Activated CD4-positive, alpha-beta T cell treated with anti-CD3 and anti-CD28 coated beads, Interleukin-2, amount 50 U/mL, for 1 hour (primary cell): ENCODE measurements at regions not wholly inside any gene's neighbourhood (a gene's known extent, or its start where the extent isn't known, plus 50 kb on each side); places are given as distances from the start of the nearest gene placed in this dataset.

Experiments used
- DNase-seq: peaks from one replicate; pipeline ENCODE4 v3.0.0-alpha.2; 2020

DNA sequence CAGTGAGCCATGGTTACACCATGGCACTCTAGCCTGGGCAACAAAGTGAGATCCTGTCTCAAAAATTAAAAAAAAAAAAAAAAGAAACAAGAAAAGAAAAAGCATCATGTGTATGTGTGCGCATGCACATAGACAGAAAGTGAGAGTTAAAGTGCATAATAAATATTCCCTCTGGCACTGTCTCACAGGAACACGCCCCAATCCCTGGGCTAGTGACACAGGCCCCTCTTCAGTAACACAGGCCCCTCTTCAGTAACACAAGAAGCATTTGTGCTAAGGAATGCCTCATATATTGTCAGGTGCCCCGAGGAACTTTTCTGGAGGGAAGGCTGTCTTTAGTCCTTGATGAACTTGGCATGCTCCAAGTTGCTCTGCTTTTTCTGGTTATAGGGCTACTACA, 57.5 kb downstream of the RPL27A start:
- no peak for DNase-seq

DNA sequence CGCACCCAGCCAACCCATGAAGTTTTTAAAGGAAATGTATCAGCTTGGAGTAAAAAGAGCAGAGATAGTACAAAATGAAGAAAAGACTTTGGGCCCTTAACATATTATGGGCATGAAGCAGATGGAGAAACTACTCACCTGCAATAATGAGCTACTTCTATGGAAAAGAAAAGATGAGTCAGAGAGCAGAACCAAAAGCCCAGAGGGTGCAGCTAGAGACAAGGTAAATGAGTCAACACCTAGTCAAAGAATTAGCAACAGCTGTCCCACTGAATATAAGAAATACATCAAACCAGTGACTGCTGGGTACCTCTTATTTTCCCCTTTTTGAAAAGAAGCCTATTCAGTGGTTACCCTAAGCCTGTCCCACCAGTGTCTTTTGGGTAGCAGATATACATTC, 61.8 kb downstream of the RPL27A start:
- no peak for DNase-seq

DNA sequence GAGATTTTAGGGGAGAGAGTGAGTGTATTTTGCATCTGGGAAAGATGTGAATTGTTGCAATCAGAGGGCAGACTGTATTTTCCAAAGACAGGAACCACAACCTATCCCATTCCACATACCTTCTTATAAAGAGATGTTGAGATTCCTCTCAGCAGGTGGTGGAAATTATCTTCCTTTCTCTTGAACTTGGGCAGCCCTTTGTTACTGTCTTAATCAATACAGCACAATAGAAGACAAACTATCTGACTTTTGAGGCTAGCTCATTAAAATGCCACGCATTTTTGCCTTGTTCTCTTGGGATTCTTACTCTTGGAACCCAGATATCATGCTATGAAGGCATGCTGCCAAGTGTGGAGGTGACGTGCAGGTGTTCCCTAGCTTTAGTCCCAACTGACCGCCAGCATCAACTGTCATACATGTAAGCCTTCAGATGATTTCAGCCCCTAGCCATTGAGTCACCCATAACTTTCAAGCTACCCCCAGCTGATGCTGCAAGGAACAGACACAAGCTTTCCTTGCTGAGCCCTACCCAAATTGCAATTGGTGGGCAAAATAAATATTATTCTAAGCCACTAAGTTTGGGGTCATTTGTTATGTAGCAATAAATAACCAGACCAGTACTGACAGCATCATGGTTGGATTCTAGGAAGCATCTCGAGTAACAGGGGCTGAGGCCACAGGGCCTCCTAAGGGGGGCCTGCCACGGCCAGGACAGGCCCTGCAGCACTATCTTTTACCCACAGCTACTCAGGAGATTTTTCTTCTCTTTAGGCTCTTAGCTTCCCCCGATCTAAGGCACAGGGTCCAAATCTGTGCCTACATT, 63.0 kb downstream of the RPL27A start:
- DNase-seq: no peak

DNA sequence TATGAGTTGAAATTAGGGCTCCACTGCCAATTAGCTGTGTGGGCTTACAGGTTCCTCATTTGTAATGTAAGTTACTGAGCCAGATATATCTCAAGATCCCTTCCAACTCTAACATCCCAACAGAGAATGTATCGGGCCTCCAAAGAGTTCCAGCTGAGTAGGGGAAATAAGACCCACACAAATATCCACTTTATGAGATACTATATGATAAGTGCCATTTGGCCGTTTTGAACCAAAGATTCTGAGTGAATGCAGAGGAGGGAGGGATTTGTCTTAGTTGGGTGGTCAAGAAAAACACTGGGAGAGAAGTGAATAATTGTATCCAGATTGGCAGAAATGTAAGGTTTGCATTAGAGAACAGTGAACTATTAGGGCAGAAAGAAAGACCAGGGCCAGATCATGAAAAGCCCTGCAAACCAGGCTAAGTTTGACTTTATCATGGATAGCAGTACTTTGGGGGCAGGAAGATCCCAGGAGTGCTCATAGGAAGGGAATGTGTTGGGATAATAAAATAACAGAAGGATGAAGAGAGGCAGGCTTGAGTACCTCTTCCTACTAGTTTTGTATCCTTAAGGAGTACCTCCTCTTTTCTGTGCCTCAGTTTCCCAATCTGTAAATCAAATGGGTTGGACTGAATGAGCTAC, 63.9 kb downstream of the RPL27A start:
- no peak for DNase-seq

DNA sequence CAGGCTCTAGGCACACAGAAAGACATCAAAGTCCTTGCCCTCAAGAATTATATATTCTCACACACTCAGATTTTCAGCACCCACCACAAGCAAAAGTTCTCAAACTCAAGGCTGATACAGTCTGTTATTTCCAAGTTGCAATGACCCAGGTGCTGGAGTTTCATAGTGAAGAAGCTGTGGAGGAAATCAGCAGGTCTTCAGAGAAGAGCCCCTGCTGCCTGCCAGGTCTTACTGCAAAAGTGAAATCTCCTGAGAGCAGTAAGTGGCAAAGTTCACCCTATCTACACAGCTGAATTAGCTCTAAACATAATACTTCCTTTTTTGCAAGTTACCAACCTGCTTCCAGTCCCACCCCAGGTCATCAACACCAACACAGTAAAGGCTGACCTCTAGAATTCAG, 64.6 kb downstream of the RPL27A start:
- no peak for DNase-seq

DNA sequence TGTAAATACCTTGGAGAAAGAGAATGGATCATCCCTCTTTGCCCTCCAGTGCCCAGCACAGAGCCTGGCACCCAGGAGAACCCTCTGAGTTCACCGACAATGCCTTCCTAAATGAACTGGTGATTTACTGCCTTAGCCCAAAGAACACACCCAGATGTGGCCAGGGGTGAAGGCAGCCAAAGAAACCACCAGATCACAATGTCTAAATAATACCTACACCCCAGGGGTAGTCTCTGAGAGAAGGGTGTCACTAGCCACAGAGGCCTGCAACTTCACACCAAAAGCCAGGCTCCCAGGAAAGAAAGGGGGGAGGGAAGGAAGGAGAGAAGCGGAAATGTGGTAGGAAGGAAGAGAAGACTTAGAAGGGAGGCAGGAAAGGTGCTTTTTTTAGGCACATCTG, 65.7 kb downstream of the RPL27A start:
- no peak for DNase-seq

DNA sequence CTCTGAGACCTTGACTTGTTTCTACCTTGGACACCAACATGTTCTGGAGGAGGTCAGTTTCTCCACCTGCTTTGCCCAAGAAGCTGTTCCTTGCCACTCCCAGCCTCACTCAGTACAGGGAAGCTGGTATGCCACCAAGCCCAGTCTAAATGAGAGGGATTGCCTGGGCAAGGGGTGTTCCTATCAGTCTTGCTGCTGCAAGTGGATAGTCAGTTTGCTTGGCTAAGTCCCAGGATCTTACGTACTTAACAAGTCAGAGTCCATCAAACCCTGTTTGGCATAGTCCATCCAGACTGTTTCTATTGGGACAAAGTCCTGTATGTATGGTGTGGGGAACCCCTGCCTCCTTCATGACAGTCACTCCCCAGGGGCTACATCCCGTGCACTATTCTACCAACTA, 66.6 kb downstream of the RPL27A start:
- no peak for DNase-seq

DNA sequence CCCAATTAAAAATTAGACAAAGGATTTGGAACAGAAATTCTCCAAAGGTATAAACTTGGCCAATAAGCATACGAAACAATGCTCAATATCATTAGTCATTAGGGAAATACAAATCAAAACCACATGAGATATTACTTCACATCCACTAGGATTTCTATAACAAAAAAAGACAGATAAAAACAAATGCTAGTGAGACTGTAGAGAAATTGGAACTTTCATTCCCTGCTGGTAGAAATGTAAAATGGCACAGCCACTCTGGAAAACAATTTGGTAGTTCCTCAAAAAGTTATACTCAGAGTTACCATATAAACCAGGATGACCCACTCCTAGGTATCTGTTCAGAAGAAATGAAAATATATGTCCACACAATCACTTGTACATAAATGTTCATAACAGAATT, 71.6 kb downstream of the RPL27A start:
- no peak for DNase-seq

DNA sequence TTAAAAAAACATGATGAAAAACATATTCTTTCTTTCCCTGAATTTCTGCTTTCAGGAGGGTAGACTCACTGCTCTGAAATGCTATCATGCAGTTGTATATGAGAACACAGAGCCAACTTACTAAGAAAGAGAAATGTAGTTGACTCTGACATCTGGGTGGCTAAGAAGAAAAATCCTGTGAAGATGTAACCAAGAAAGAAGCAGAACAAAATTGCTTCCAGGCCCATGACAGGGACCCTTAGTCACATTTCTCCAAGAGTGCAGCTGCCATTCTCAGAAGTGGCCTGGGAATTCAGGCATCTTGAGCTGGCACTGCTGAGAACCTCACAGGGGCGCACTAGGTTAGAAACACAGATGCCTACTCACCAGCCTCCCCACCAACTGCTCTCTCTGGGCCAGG, 73.6 kb downstream of the RPL27A start:
- no peak for DNase-seq

DNA sequence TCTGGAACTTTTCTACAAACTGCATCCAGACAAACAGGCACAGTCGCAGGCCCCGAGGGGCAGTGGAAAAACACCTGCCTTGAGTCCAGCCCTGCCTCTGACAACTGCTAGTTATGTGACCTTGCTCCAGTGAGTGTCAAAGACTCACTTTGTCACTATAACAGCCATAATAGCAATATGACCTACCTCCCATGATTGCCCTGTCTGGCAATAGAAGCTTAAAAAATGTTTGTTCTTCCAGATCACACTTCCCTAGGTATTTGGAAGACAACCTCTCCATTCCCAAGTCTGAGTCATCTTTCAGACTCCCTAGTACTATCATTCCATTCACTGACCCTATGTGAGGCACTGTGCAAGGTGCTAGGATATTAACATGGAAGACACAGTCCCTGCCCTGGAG, 74.5 kb downstream of the RPL27A start:
- no peak for DNase-seq

DNA sequence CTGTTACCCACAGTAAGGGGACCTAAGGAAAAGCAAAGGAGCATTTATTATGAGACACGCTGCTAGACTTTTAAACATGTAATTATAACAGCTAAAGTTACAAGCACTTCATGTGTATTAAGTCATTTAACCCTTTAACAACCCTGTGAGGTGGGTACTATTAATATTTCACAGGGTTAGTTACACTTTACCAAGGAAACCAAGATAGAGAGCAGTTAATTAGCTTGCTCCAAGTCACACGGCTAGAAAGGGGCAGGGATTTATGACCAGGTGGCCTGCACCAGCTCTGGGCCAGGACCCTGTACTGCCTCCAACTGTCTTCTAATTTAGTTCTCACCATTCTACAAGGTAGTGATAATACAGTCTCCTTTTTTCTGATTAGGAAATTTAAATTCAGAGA, 74.9 kb downstream of the RPL27A start:
- no peak for DNase-seq

DNA sequence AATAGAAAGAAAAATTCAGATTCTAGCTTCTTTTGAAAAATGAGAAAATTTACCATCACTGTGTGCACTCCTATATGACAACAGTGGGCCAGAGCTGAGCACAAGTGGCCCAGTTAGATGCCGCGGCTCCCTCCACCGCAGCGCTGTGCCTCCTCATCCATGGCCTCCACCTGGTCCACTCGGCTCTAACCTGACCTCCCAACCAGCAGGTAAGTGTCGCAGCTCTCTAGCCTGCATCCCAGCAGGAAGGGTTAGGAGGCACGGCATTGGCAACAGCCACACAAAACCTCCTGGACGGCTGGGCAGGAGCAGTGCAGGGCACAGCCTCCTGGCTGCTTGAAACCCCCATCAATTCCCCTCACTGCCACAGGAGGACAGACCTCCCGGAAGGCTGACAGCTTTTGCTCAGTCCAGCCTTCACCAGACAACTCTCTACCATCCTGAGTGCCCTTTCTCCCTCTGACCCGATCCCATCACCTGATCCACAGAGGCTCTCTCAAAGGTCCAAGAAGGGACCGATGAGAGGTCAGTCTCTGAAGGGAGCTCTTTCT, 76.1 kb downstream of the RPL27A start:
- DNase-seq: no peak

DNA sequence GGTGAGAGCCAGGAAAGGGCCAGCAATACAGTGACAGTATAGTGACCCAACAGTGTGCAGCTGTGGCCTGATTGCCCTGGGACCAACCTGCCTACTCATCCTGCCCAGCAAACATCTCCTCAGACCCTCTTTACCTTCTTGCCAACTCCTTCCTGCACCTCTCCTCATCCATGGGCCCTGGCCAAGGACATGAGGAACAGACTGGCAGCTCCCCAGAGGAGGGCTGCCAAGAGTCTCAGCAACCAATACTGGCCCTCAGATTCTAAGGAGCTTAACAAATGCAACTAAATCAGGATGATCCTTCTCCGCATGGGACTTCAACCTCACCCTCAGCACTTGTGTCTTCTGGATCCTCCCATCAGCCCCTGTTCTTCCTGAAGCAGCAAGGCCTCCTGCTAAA, 77.0 kb downstream of the RPL27A start:
- DNase-seq: no peak

DNA sequence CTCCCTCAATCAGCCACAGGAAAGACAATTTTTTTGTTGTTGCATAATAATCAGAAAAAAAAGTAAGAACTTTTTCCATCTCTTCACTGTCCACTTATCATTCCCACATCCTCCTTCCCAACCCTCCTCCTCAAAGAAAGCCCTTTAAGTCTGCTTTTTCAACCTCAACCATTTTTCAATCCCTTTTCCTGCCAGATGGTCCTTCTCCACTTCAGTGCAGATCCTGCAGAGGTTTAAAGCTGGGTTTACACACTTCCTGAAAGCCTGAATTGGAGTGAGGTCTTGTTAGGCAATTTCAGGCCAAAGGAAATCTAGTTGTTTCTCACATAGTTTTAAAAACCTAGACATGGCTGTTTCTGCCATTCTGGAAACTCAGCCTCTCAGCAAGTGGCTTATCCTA, 78.3 kb downstream of the RPL27A start:
- no peak for DNase-seq

DNA sequence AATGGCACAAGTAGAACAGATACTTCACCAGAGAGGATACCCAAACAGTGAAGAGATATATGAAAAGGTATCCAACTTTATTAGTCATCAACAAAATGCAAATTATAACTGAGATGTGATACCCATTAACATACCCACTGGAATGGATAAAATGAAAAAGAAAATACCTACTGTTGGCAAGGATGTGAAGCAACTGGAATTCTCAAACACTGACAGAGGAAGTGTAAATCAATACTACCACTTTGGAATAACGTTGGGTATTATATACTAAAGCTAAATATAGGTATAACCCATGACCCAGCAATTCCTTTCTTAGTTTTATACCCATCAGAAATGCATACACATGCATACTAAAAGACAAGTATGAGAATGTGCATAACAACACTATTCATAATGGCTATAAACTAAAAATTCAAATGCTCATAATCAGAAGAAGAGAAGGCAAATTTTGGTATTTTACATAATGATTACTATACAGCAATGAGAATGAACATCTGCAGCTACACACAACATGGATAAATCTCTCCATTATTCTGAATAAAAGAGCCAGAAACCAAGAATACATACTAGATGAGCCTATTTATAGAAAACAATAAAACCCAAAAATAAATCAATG, 80.6 kb downstream of the RPL27A start:
- no peak for DNase-seq

DNA sequence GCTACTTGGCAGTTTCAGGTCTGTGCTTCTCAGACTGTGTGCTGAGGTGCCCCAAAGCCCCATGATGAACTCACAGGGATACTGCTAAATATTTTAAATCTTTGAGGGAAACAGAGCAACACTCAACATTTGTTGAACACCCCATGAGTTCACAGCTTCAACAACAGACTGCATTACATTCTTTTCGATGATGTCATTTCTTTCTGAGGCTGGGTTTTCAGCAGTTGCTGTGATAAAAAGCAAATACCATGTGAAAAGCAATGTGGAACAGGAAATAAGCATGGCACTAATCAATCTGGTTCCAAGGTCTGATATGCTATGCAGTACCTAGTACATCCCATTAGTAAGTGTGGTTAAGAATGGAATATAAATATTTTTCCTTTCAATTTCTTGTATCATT, 82.7 kb downstream of the RPL27A start:
- DNase-seq: no peak

DNA sequence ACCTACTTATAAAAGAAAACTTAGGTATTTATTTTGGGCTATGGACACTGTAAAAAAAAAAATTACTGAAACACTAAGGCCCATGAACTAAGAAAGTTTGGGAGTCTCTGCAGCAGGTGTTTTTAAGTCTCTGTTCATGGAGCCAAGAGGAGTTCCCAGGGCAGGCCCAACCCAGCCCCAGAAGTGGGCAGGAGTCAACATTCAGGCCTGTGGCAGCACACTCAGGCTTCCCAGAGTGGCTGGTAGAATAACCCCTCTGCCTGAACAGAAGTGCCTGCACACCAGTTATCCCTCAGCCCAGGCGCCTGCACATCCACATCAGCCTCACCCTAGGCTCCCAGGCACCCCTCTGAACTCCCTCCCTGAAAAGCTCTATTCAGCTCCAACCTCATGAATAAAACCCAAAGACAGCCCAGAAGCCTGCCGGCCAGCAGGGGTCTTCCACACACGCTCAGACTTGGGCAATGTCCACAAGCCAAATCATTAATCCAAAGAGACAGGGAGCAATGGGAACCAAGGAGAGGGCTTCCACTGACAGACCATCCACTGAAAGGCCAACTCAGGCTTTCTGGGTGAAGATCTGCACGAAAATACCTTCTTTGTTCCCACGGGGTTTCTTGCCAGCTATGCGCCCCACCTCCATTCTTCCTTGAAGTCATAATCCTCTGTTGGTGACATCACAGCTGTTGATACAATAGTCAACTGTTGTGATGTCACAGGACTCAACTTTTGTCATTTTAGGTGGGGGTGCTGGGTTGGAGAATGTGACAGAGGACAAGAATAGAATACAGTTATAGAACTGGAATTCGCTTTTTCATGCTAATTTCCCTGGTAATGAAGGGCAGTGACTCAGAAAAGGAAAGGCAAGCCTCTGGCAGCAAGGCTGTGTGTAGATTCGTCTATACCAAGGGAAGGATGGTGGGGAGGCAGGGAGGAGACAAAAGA, 83.7 kb downstream of the RPL27A start:
- DNase-seq: no peak

DNA sequence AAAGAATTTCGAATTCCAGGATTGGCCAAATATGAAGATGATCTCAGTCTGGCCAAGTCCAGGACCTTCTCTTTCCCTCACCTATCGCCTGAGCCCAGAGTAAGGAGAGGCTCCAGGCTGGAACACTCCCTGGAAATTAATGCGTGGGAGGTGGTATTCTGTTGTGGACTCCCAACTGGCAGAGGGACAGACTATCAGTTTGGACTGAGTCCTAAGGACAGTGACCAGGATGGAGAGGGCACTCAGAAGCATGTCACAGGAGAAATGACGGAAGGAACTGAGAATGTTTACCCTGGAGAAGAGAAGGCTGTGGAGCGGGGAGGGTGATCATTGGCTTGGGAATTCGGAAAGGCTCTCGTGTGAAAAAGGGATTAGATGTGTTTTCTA, 84.4 kb downstream of the RPL27A start:
- no peak for DNase-seq

DNA sequence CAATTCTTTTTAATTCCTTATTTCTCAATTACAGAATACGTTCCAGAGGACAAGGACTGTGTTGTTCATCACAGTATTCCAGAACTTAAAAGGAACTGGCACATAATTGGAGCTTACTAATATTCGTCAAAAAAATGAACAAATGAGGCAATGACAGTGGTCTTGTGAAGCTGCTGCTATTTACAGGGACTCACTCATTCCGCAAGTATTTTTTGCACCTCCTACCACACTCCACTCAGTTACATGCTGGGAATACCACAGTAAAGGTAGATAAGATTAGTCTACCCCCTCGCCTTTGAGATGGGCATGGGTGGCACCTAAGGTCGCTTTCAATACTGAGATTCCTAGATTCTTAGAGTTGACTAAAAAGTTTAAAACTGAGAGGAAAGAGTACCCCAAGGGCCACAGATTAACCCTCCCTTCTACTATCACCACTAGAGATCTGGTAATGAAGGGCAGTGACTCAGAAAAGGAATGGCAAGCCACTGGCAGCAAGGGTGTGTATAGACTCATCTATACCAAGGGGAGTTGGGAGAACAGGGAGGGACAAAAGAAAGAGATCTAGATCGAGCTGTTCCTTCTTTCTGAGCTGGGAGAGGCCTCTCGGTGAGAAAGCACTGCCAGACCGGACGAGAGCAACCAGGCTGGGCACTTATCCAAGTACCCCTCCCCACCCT, 85.0 kb downstream of the RPL27A start:
- no peak for DNase-seq

DNA sequence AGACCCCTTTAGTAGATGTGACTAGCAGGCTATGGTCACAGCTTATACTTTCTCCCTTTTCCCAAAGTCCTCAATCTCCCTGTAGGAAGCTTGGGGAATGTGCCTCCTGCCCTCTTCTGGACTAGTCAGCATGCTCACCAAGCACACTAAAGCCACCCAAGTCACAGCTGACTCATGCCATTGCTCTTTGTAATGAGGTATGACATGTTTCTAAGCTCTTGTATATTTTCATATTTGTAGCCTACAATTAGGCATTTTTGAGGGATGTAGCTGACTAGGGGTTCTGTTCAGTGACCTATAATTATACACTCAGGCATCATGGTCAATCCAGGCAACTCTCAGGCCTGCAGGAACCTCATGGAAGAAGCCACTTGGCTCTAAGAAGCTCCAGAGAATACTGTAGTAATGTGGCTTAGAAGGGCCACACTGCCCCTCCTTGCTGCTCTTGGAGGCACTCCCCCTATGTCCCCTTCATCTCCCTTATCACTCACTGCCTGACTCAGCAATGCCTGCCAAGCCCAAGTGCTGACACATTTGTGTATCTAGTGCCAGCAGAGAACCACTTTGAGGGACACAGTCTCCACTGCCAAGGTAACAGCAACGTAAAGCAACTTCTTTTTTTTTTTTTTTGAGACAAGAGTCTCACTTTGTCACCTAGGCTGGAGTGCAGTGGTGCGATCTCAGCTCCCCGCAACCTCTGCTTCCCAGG, 86.2 kb downstream of the RPL27A start:
- DNase-seq: no peak
